SK-N-SH (cell line): ENCODE measurements at regions not wholly inside any gene's neighbourhood (a gene's known extent, or its start where the extent isn't known, plus 50 kb on each side); places are given as distances from the start of the nearest gene placed in this dataset.

ENCODE experiments used
- EP300 ChIP-seq, 2 experiments: IDR thresholded peaks; 2 replicates each; pipeline versions ENCODE4 v1.4.0 to v1.6.1; 2012; ENCODE audit warnings: borderline replicate concordance in 1 of 2, low read depth in 1 of 2, low read length in 1 of 2
- EZH2phosphoT487 ChIP-seq: fragments of 200-600 bp; sonication (generic); IDR thresholded peaks from 2 replicates; pipeline ENCODE4 v1.6.1; 2017; ENCODE audit warnings: low read depth, mixed run types, mild to moderate bottlenecking, antibody characterized with exemption, moderate library complexity, borderline replicate concordance
- GABPA ChIP-seq: IDR thresholded peaks from 2 replicates; pipeline ENCODE4 v1.4.0; 2012; ENCODE audit warnings: low read depth, mild to moderate bottlenecking
- JUND ChIP-seq: IDR thresholded peaks from 2 replicates; pipeline ENCODE4 v1.4.0; 2012
- MAX ChIP-seq: IDR thresholded peaks from 2 replicates; pipeline ENCODE4 v1.4.0; 2012; ENCODE audit warnings: low read depth
- NFIC ChIP-seq: IDR thresholded peaks from 2 replicates; pipeline ENCODE4 v1.4.0; 2012; ENCODE audit warnings: borderline replicate concordance
- POLR2AphosphoS5 ChIP-seq: IDR thresholded peaks from 2 replicates; pipeline ENCODE4 v1.6.1; 2012; ENCODE audit warnings: low read depth, low read length
- RAD21 ChIP-seq: IDR thresholded peaks from 2 replicates; pipeline ENCODE4 v1.6.1; 2012; ENCODE audit warnings: mild to moderate bottlenecking, low read length
- REST ChIP-seq: IDR thresholded peaks from 2 replicates; pipeline ENCODE4 v1.6.1; 2012; ENCODE audit warnings: mild to moderate bottlenecking, low read depth, low read length, moderate library complexity
- SIN3A ChIP-seq: IDR thresholded peaks from 2 replicates; pipeline ENCODE4 v1.6.1; 2012; ENCODE audit warnings: low read depth, mild to moderate bottlenecking, low read length, moderate library complexity, borderline replicate concordance
- TAF1 ChIP-seq: IDR thresholded peaks from 2 replicates; pipeline ENCODE4 v1.6.1; 2012; ENCODE audit warnings: low read depth, mild to moderate bottlenecking, low read length, moderate library complexity, borderline replicate concordance
- YY1 ChIP-seq: IDR thresholded peaks from 2 replicates; pipeline ENCODE4 v1.4.0; 2012; ENCODE audit warnings: low read depth, mild to moderate bottlenecking
- TF ChIP-seq, protein P1 (sequence below): IDR thresholded peaks from 2 replicates; pipeline ENCODE4 v1.4.0; 2012; ENCODE audit warnings: low read depth, borderline replicate concordance
- TF ChIP-seq, protein P2 (sequence below): fragments of 200-600 bp; sonication (generic); IDR thresholded peaks from 2 replicates; pipeline ENCODE4 v1.6.1; 2017; ENCODE audit warnings: antibody characterized with exemption, mild to moderate bottlenecking, moderate library complexity

GRCh38 chr16:14373406-14373805 is 256.7 kb downstream of the PARN start:
- TF ChIP-seq POLR2AphosphoS5 = no peak
- TF ChIP-seq REST = no peak
- TF ChIP-seq, protein P1, sequence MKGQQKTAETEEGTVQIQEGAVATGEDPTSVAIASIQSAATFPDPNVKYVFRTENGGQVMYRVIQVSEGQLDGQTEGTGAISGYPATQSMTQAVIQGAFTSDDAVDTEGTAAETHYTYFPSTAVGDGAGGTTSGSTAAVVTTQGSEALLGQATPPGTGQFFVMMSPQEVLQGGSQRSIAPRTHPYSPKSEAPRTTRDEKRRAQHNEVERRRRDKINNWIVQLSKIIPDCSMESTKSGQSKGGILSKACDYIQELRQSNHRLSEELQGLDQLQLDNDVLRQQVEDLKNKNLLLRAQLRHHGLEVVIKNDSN = no peak
- no peak for TF ChIP-seq SIN3A
- no peak for TF ChIP-seq EZH2phosphoT487
- TF ChIP-seq, protein P2, sequence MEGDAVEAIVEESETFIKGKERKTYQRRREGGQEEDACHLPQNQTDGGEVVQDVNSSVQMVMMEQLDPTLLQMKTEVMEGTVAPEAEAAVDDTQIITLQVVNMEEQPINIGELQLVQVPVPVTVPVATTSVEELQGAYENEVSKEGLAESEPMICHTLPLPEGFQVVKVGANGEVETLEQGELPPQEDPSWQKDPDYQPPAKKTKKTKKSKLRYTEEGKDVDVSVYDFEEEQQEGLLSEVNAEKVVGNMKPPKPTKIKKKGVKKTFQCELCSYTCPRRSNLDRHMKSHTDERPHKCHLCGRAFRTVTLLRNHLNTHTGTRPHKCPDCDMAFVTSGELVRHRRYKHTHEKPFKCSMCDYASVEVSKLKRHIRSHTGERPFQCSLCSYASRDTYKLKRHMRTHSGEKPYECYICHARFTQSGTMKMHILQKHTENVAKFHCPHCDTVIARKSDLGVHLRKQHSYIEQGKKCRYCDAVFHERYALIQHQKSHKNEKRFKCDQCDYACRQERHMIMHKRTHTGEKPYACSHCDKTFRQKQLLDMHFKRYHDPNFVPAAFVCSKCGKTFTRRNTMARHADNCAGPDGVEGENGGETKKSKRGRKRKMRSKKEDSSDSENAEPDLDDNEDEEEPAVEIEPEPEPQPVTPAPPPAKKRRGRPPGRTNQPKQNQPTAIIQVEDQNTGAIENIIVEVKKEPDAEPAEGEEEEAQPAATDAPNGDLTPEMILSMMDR = no peak
- TF ChIP-seq EP300 (IDR thresholded peaks at IDR 0.05; ENCODE audit: borderline replicate concordance in 1 of 2, low read depth in 1 of 2, low read length in 1 of 2) = no peak
- no peak for TF ChIP-seq NFIC
- TF ChIP-seq RAD21 = no peak
- no peak for TF ChIP-seq MAX
- TF ChIP-seq GABPA = no peak
- TF ChIP-seq JUND = no peak
- no peak for TF ChIP-seq TAF1
- TF ChIP-seq YY1 = no peak
